ENCODE measurements at regions not wholly inside any gene's neighbourhood (a gene's known extent, or its start where the extent isn't known, plus 50 kb on each side); places are given as distances from the start of the nearest gene placed in this dataset.
"Not testable (repeated sequence)": the region's sequence is repeated elsewhere in the genome, so short reads cannot be mapped to it uniquely, and the experiment has no call there.

- Histone ChIP-seq H3K79me2 (ENCODE audit: low read depth) (no peaks in the 10 kb centered on the region), H4K20me1 (ENCODE audit: insufficient read depth) (no peaks in the 10 kb centered on the region), H3F3A (ENCODE audit: insufficient read depth, low read depth) (no peaks in the 10 kb centered on the region), H3K27ac (no peak overlapping the region), H3K27me3 (ENCODE audit: insufficient read depth, low read depth) (no peaks in the 10 kb centered on the region), H3K4me2 (no peak overlapping the region), H3K4me1 (replicated peaks; ENCODE audit: insufficient read depth) (no peaks in the 10 kb centered on the region), H2AFZ (no peak overlapping the region), H3K9me3 (ENCODE audit: insufficient read depth, low read depth) (no peaks in the 10 kb centered on the region), H3K9me2 (ENCODE audit: insufficient read depth) (no peaks in the 10 kb centered on the region), H3K4me3 (no peak overlapping the region), H3K36me3 (ENCODE audit: low read depth) (no peaks in the 10 kb centered on the region)
- no TSS peak for BruUV-seq (replicated peaks)
- ChIA-PET POLR2A (ENCODE audit: unreplicated experiment) (no interaction called here), CTCF (no interaction called here)
- intact Hi-C loops (cut with micrococcal nuclease; ENCODE audit: unreplicated experiment): no loop called here
- DNase-seq: no peak
- TF ChIP-seq CTCF (conservative IDR thresholded peaks at IDR 0.05): no peak
- no peak for TF ChIP-seq EZH2 (IDR thresholded peaks at IDR 0.05; ENCODE audit: low read depth)
These were observed 1073.1 kb downstream of the EPHA3 start for GRCh38 chr3:90180543-90180942.

GRCh38 chr3:90182291-90182976, 1075.0 kb downstream of the EPHA3 start:
- H3K36me3 ChIP-seq (ENCODE audit: low read depth); H4K20me1 ChIP-seq (ENCODE audit: insufficient read depth); BruUV-seq (replicated peaks); H3K4me1 ChIP-seq (replicated peaks; ENCODE audit: insufficient read depth); intact Hi-C loops (cut with micrococcal nuclease; ENCODE audit: unreplicated experiment); H3K27ac ChIP-seq; H3K9me2 ChIP-seq (ENCODE audit: insufficient read depth); H3K79me2 ChIP-seq (ENCODE audit: low read depth); H3K27me3 ChIP-seq (ENCODE audit: insufficient read depth, low read depth); CTCF ChIA-PET; H3K9me3 ChIP-seq (ENCODE audit: insufficient read depth, low read depth); H3F3A ChIP-seq (ENCODE audit: insufficient read depth, low read depth); POLR2A ChIA-PET (ENCODE audit: unreplicated experiment): not testable (repeated sequence)
- H3K4me3 ChIP-seq: peak overlapping the region; percentile 36; the same call in 1 of the 2 replicates
- TF ChIP-seq CTCF (conservative IDR thresholded peaks at IDR 0.05): peak; percentile 61
- peak overlapping the region; percentile 76 for H3K4me2 ChIP-seq
- DNase-seq: peak in 1 of 2 experiments; percentile 6
- 0 out of 2 replicates have a peak overlapping the region, but pooled peaks have one; percentile 68 for H2AFZ ChIP-seq

- TF ChIP-seq CTCF (conservative IDR thresholded peaks at IDR 0.05): no peak
- no peak for TF ChIP-seq EZH2 (IDR thresholded peaks at IDR 0.05; ENCODE audit: low read depth)
- Histone ChIP-seq H3K4me2 (no peak overlapping the region), H3K4me1 (replicated peaks; ENCODE audit: insufficient read depth) (no peaks in the 10 kb centered on the region), H2AFZ (no peak overlapping the region), H3K36me3 (ENCODE audit: low read depth) (no peaks in the 10 kb centered on the region), H3K79me2 (ENCODE audit: low read depth) (no peaks in the 10 kb centered on the region), H3K27ac (no peak overlapping the region), H3K4me3 (no peak overlapping the region), H3K9me3 (ENCODE audit: insufficient read depth, low read depth) (no peaks in the 10 kb centered on the region), H4K20me1 (ENCODE audit: insufficient read depth) (no peaks in the 10 kb centered on the region), H3K27me3 (ENCODE audit: insufficient read depth, low read depth) (no peaks in the 10 kb centered on the region), H3K9me2 (ENCODE audit: insufficient read depth) (no peaks in the 10 kb centered on the region), H3F3A (ENCODE audit: insufficient read depth, low read depth) (no peaks in the 10 kb centered on the region)
- no peak for DNase-seq
- POLR2A ChIA-PET (ENCODE audit: unreplicated experiment): no interaction called here
- intact Hi-C loops (cut with micrococcal nuclease; ENCODE audit: unreplicated experiment): no loop called here
- CTCF ChIA-PET: no interaction called here
- no TSS peak for BruUV-seq (replicated peaks)
These were observed 1077.4 kb downstream of the EPHA3 start for GRCh38 chr3:90184861-90185260.

- CTCF ChIA-PET; H3K4me2 ChIP-seq; H3K79me2 ChIP-seq (ENCODE audit: low read depth); H3K27me3 ChIP-seq (ENCODE audit: insufficient read depth, low read depth); H3K9me3 ChIP-seq (ENCODE audit: insufficient read depth, low read depth); H3K4me1 ChIP-seq (replicated peaks; ENCODE audit: insufficient read depth); H3F3A ChIP-seq (ENCODE audit: insufficient read depth, low read depth); intact Hi-C loops (cut with micrococcal nuclease; ENCODE audit: unreplicated experiment); BruUV-seq (replicated peaks); DNase-seq; H2AFZ ChIP-seq; POLR2A ChIA-PET (ENCODE audit: unreplicated experiment); H3K4me3 ChIP-seq; H3K36me3 ChIP-seq (ENCODE audit: low read depth); H4K20me1 ChIP-seq (ENCODE audit: insufficient read depth); H3K9me2 ChIP-seq (ENCODE audit: insufficient read depth); H3K27ac ChIP-seq: not testable (repeated sequence)
These were observed 1090.0 kb downstream of the EPHA3 start for GRCh38 chr3:90197383-90197782.

GRCh38 chr3:90202931-90203330, 1095.5 kb downstream of the EPHA3 start:
- intact Hi-C loops (cut with micrococcal nuclease; ENCODE audit: unreplicated experiment); H3F3A ChIP-seq (ENCODE audit: insufficient read depth, low read depth); H3K9me3 ChIP-seq (ENCODE audit: insufficient read depth, low read depth); DNase-seq; H3K4me3 ChIP-seq; POLR2A ChIA-PET (ENCODE audit: unreplicated experiment); BruUV-seq (replicated peaks); H3K27me3 ChIP-seq (ENCODE audit: insufficient read depth, low read depth); H3K4me2 ChIP-seq; H3K4me1 ChIP-seq (replicated peaks; ENCODE audit: insufficient read depth); H3K27ac ChIP-seq; H3K79me2 ChIP-seq (ENCODE audit: low read depth); CTCF ChIA-PET; H2AFZ ChIP-seq; H3K9me2 ChIP-seq (ENCODE audit: insufficient read depth); H3K36me3 ChIP-seq (ENCODE audit: low read depth); H4K20me1 ChIP-seq (ENCODE audit: insufficient read depth): not testable (repeated sequence)
